Breast epithelium (tissue), 3 donors: ENCODE measurements at regions not wholly inside any gene's neighbourhood (a gene's known extent, or its start where the extent isn't known, plus 50 kb on each side); places are given as distances from the start of the nearest gene placed in this dataset.

Experiments
- POLR2A ChIP-seq: fragments of 450-650 bp; IDR thresholded peaks from one replicate; pipeline ENCODE4 v1.6.1; 2016; ENCODE audit warnings: antibody characterized with exemption, mild to moderate bottlenecking, moderate library complexity
- TF ChIP-seq, protein P1 (sequence below), 3 donors: fragments of 450-650 bp; IDR thresholded peaks; one replicate each; pipeline ENCODE4 v1.5.1; 2016 to 2017; ENCODE audit warnings: antibody characterized with exemption in 3 of 3, mild to moderate bottlenecking in 3 of 3, moderate library complexity in 3 of 3

DNA sequence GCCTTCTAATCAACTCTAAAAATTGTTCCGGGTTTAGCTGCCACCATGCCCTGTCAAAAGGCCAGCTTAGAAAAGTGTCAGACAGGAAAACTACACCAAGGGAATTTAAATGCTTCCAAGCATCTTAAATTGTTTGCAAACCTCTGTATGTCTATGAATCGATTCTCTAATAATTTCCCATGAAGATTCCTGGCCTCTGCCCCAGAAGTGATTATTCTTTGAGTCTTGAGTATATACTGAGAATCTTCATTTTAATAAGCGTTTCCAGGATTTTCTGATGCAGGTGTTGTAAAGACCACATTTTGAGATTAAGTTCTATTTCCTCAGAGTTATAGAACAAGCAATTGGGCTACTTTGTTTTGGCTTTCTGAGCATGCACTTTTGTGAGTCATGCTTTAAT, 471.8 kb upstream of the JAG1 start:
- TF ChIP-seq, protein P1, sequence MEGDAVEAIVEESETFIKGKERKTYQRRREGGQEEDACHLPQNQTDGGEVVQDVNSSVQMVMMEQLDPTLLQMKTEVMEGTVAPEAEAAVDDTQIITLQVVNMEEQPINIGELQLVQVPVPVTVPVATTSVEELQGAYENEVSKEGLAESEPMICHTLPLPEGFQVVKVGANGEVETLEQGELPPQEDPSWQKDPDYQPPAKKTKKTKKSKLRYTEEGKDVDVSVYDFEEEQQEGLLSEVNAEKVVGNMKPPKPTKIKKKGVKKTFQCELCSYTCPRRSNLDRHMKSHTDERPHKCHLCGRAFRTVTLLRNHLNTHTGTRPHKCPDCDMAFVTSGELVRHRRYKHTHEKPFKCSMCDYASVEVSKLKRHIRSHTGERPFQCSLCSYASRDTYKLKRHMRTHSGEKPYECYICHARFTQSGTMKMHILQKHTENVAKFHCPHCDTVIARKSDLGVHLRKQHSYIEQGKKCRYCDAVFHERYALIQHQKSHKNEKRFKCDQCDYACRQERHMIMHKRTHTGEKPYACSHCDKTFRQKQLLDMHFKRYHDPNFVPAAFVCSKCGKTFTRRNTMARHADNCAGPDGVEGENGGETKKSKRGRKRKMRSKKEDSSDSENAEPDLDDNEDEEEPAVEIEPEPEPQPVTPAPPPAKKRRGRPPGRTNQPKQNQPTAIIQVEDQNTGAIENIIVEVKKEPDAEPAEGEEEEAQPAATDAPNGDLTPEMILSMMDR (IDR thresholded peaks at IDR 0.05) = no peak
- TF ChIP-seq POLR2A = no peak
